HCT116 (cell line): ENCODE measurements at regions not wholly inside any gene's neighbourhood (a gene's known extent, or its start where the extent isn't known, plus 50 kb on each side); places are given as distances from the start of the nearest gene placed in this dataset.

Source experiments
- ATAC-seq: fragments of 200-7000 bp; cut with Tn5 transposase; 2 replicates; pipeline ENCODE4 v1.9.1; 2020; ENCODE audit warnings: mild to moderate bottlenecking, moderate library complexity
- BruUV-seq: library from RNA; stranded (reverse); fragments of 400-500 nt; replicated peaks from 2 replicates; lab custom pipeline; 2021; lab: Mats Ljungman, UMichigan
- CTCF ChIA-PET: fragments of 300-600 bp; sonication (Branson Sonifier 250); formaldehyde crosslinking; loops from one replicate; lab custom pipeline; 2021; ENCODE audit warnings: antibody characterized with exemption; lab: Charles Lee
- POLR2A ChIA-PET: fragments of 300-600, 350-600 bp; sonication (Branson Sonifier 250); formaldehyde crosslinking; loops from one replicate; lab custom pipeline; 2021; ENCODE audit warnings: antibody characterized with exemption; lab: Charles Lee
- RAD21 ChIA-PET, 2 experiments: fragments of 300-600 bp; sonication (Branson Sonifier 250); formaldehyde crosslinking; loops; one replicate each; lab custom pipeline; 2023; ENCODE audit warnings: low total read pairs in 2 of 2; ENCODE audit not compliant: uncharacterized antibody in 2 of 2, unreplicated experiment in 2 of 2, low non-redundant PET in 1 of 2; lab: Charles Lee
- DNase-seq: peaks from one replicate; pipeline ENCODE4 v3.0.0-alpha.2; 2010; ENCODE audit warnings: low read depth, low spot score
- H2AFZ ChIP-seq: fragments of 200-600 bp; shearing (Covaris generic), sonication (generic); 2 replicates; pipeline ENCODE4 v1.6.1; 2017; ENCODE audit warnings: low read depth, mixed run types, mixed read lengths, antibody characterized with exemption, low read length; ENCODE audit not compliant: poor library complexity, severe bottlenecking
- H3K27ac ChIP-seq: 2 replicates; pipeline ENCODE4 v1.5.1; 2012; ENCODE audit warnings: low read depth, low read length
- H3K27me3 ChIP-seq: fragments of 200-600 bp; sonication (generic); 2 replicates; pipeline ENCODE4 v1.6.1; 2016; ENCODE audit warnings: mixed run types, low read length, mixed read lengths; ENCODE audit not compliant: insufficient read depth
- H3K36me3 ChIP-seq, 2 experiments: fragments of 200-500 bp in 1 of 2; fragments of 200-600 bp in 1 of 2; sonication (Bioruptor generic) in 1 of 2; sonication (generic) in 1 of 2; 2 replicates each; pipeline versions ENCODE4 v1.5.1 to v1.6.1; 2014 to 2016; ENCODE audit warnings: low read length in 2 of 2, inconsistent platforms in 1 of 2, mixed read lengths in 1 of 2, mixed run types in 1 of 2; ENCODE audit not compliant: insufficient read depth in 2 of 2, control insufficient read depth in 1 of 2
- H3K4me1 ChIP-seq, 2 experiments: fragments of 200-600 bp in 1 of 2; sonication (generic) in 1 of 2; 2 replicates each; pipeline versions ENCODE4 v1.5.1 to v1.6.1; 2012 to 2017; ENCODE audit warnings: low read length in 2 of 2, inconsistent platforms in 1 of 2, mild to moderate bottlenecking in 1 of 2, mixed read lengths in 1 of 2, mixed run types in 1 of 2, moderate library complexity in 1 of 2; ENCODE audit not compliant: insufficient read depth in 2 of 2, control insufficient read depth in 1 of 2
- H3K4me2 ChIP-seq: fragments of 200-600 bp; sonication (generic); 2 replicates; pipeline ENCODE4 v1.6.1; 2017; ENCODE audit warnings: mixed run types, low read length, mixed read lengths
- H3K4me3 ChIP-seq, 2 experiments: fragments of 200-600 bp in 1 of 2; sonication (generic) in 1 of 2; replicated peaks in 1 of 2; 2 replicates each; pipeline ENCODE4 v1.5.1; 2011 to 2016; ENCODE audit warnings: low read length in 2 of 2, control low read depth in 1 of 2, low read depth in 1 of 2, mild to moderate bottlenecking in 1 of 2, mixed read lengths in 1 of 2, mixed run types in 1 of 2
- H3K79me2 ChIP-seq: fragments of 200-600 bp; sonication (generic); 2 replicates; pipeline ENCODE4 v1.6.1; 2017; ENCODE audit warnings: mild to moderate bottlenecking, mixed run types, low read length, moderate library complexity, mixed read lengths; ENCODE audit not compliant: insufficient read depth
- H3K9ac ChIP-seq: fragments of 200-600 bp; sonication (generic); 2 replicates; pipeline ENCODE4 v1.6.1; 2016; ENCODE audit warnings: low read length, mixed read lengths
- H3K9me2 ChIP-seq: fragments of 200-600 bp; sonication (generic), shearing (Covaris generic); 2 replicates; pipeline ENCODE4 v1.6.1; 2017; ENCODE audit warnings: mixed run types, mild to moderate bottlenecking, moderate library complexity; ENCODE audit not compliant: insufficient read depth
- H3K9me3 ChIP-seq, 2 experiments: fragments of 200-500 bp in 1 of 2; fragments of 200-600 bp in 1 of 2; sonication (Bioruptor generic) in 1 of 2; sonication (generic) in 1 of 2; 2 replicates each; pipeline ENCODE4 v1.6.1; 2014 to 2017; ENCODE audit warnings: low read length in 2 of 2, mixed read lengths in 2 of 2, inconsistent platforms in 1 of 2, low read depth in 1 of 2, mild to moderate bottlenecking in 1 of 2, mixed run types in 1 of 2, moderate library complexity in 1 of 2; ENCODE audit not compliant: control insufficient read depth in 1 of 2, insufficient read depth in 1 of 2
- H4K20me1 ChIP-seq: fragments of 200-600 bp; sonication (generic), shearing (Covaris generic); 2 replicates; pipeline ENCODE4 v1.6.1; 2017; ENCODE audit warnings: mixed run types, mild to moderate bottlenecking, moderate library complexity; ENCODE audit not compliant: insufficient read depth
- ATF3 ChIP-seq: IDR thresholded peaks from 2 replicates; pipeline ENCODE4 v1.6.1; 2012
- CBX3 ChIP-seq: IDR thresholded peaks from 2 replicates; pipeline ENCODE4 v1.6.1; 2012; ENCODE audit warnings: low read depth
- CEBPB ChIP-seq: IDR thresholded peaks from 2 replicates; pipeline ENCODE4 v1.6.1; 2012; ENCODE audit warnings: low read depth
- ELF1 ChIP-seq: IDR thresholded peaks from 2 replicates; pipeline ENCODE4 v1.6.1; 2012; ENCODE audit warnings: low read depth, borderline replicate concordance
- EZH2 ChIP-seq: fragments of 200-600 bp; sonication (generic); IDR thresholded peaks from 2 replicates; pipeline ENCODE4 v1.6.1; 2017; ENCODE audit warnings: antibody characterized with exemption, mixed run types
- EZH2phosphoT487 ChIP-seq: fragments of 200-600 bp; IDR thresholded peaks from 2 replicates; pipeline ENCODE4 v1.6.1; 2018; ENCODE audit warnings: antibody characterized with exemption, borderline replicate concordance
- FOSL1 ChIP-seq: IDR thresholded peaks from 2 replicates; pipeline ENCODE4 v1.6.1; 2012; ENCODE audit warnings: low read depth
- JUND ChIP-seq: IDR thresholded peaks from 2 replicates; pipeline ENCODE4 v1.6.1; 2012
- MAX ChIP-seq: IDR thresholded peaks from 2 replicates; pipeline ENCODE4 v1.6.1; 2012
- POLR2A ChIP-seq: IDR thresholded peaks from 2 replicates; pipeline ENCODE4 v1.7.0; 2011; ENCODE audit warnings: borderline replicate concordance; ENCODE audit not compliant: insufficient read depth, insufficient read length; ENCODE audit errors: extremely low read depth
- SIN3A ChIP-seq: IDR thresholded peaks from 2 replicates; pipeline ENCODE4 v1.6.1; 2012; ENCODE audit warnings: low read depth
- SP1 ChIP-seq: IDR thresholded peaks from 2 replicates; pipeline ENCODE4 v1.6.1; 2012; ENCODE audit warnings: low read depth
- SRF ChIP-seq: IDR thresholded peaks from 2 replicates; pipeline ENCODE4 v1.6.1; 2012; ENCODE audit warnings: low read depth
- TCF7L2 ChIP-seq: IDR thresholded peaks from 2 replicates; pipeline ENCODE4 v1.7.0; 2011; ENCODE audit warnings: borderline replicate concordance, inconsistent platforms; ENCODE audit not compliant: insufficient read depth, insufficient read length; ENCODE audit errors: extremely low read depth
- YY1 ChIP-seq: IDR thresholded peaks from 2 replicates; pipeline ENCODE4 v1.6.1; 2011; ENCODE audit warnings: low read length, low read depth, moderate library complexity, mild to moderate bottlenecking; ENCODE audit not compliant: insufficient replicate concordance; ENCODE audit errors: extremely low read depth
- ZFX ChIP-seq: fragments of 450-650 bp; IDR thresholded peaks from 2 replicates; pipeline ENCODE4 v1.6.1; 2017
- ZNF274 ChIP-seq: fragments of 200-500 bp; sonication (Bioruptor generic); IDR thresholded peaks from 2 replicates; pipeline ENCODE4 v1.6.1; 2014; ENCODE audit warnings: mild to moderate bottlenecking, low read depth, low read length, inconsistent platforms
- intact Hi-C: fragments of 100-400 bp; cut with micrococcal nuclease; formaldehyde crosslinking; loops from 2 replicates; pipeline ENCODE4 v1.10.0; 2022

GRCh38 chr9:134494273-134494815, 147.3 kb upstream of the COL5A1 start:
- H3K27me3 ChIP-seq = 0 out of 2 replicates have a peak, but pooled peaks cover 3% of the 10 kb centered on the region
- DNase-seq (no peak), ATAC-seq (no peak)
- TF ChIP-seq SP1 = no peak
- no peak for TF ChIP-seq POLR2A
- TF ChIP-seq ELF1 = no peak
- TF ChIP-seq CEBPB = no peak
- no peak for TF ChIP-seq TCF7L2
- no peak for TF ChIP-seq MAX
- no peak for TF ChIP-seq YY1
- TF ChIP-seq ATF3 = no peak
- TF ChIP-seq ZFX = no peak
- TF ChIP-seq JUND = no peak
- no peak for TF ChIP-seq CBX3
- TF ChIP-seq SIN3A = no peak
- no peak for TF ChIP-seq SRF
- TF ChIP-seq ZNF274 = no peak
- no peak for TF ChIP-seq EZH2phosphoT487
- TF ChIP-seq EZH2 = no peak
- TF ChIP-seq FOSL1 = no peak
- no peaks in the 10 kb centered on the region for H3K9me2 ChIP-seq
- no peaks in the 10 kb centered on the region for H4K20me1 ChIP-seq
- intact Hi-C loops = no loop called here
- H2AFZ ChIP-seq = no peak overlapping the region
- RAD21 ChIA-PET = no interaction called here
- no TSS peak for BruUV-seq
- no peaks in the 10 kb centered on the region for H3K9me3 ChIP-seq
- no peak overlapping the region for H3K9ac ChIP-seq
- H3K4me1 ChIP-seq = no peaks in the 10 kb centered on the region
- CTCF ChIA-PET = no interaction called here
- POLR2A ChIA-PET = no interaction called here
- H3K36me3 ChIP-seq = no peaks in the 10 kb centered on the region
- no peak overlapping the region for H3K27ac ChIP-seq
- H3K79me2 ChIP-seq = no peaks in the 10 kb centered on the region
- H3K4me2 ChIP-seq = no peak overlapping the region
- no peak overlapping the region for H3K4me3 ChIP-seq
